ENCODE measurements at regions not wholly inside any gene's neighbourhood (a gene's known extent, or its start where the extent isn't known, plus 50 kb on each side); places are given as distances from the start of the nearest gene placed in this dataset.

GRCh38 chr4:177860171-177860570 lies 417.9 kb upstream of the AGA start:
- no peak for TF ChIP-seq POLR2A (IDR thresholded peaks at IDR 0.05; ENCODE audit: low read length)
- TF ChIP-seq GATA1 (IDR thresholded peaks at IDR 0.05; ENCODE audit: low read depth, low read length) = no peak

Data from erythroblast (primary cell).